ENCODE measurements at regions not wholly inside any gene's neighbourhood (a gene's known extent, or its start where the extent isn't known, plus 50 kb on each side); places are given as distances from the start of the nearest gene placed in this dataset.

GRCh38 chr11:20227631-20228030, 67.4 kb upstream of the DBX1 start:
- TF ChIP-seq CTCF (conservative IDR thresholded peaks at IDR 0.05 in 1 of 2, IDR thresholded peaks at IDR 0.05 in 1 of 2; ENCODE audit: low read depth in 1 of 2, low read length in 2 of 2) (no peak), EZH2 (IDR thresholded peaks at IDR 0.05; ENCODE audit: low read length, missing control alignments) (no peak)

Measured in fibroblast of lung (primary cell).